GM19328 (cell line): ENCODE measurements at regions not wholly inside any gene's neighbourhood (a gene's known extent, or its start where the extent isn't known, plus 50 kb on each side); places are given as distances from the start of the nearest gene placed in this dataset.
A peak's percentile ranks its signal among the peaks of the same experiment; 100 is the strongest.

ENCODE experiments used
- ATAC-seq: cut with Tn5 transposase; IDR thresholded peaks from one replicate; pipeline ENCODE4 v1.9.1; 2021; ENCODE audit warnings: mild to moderate bottlenecking, moderate library complexity; ENCODE audit not compliant: unreplicated experiment

GRCh38 chr12:115519359-115519758 lies 758.1 kb downstream of the MED13L start:
- no peak for ATAC-seq

GRCh38 chr12:115517913-115518312 lies 759.6 kb downstream of the MED13L start:
- no peak for ATAC-seq

- no peak for ATAC-seq
Measured at GRCh38 chr12:115511986-115512711, 765.3 kb downstream of the MED13L start.

GRCh38 chr12:115511305-115511704 lies 766.2 kb downstream of the MED13L start:
- ATAC-seq = no peak

- ATAC-seq = no peak
Measured at GRCh38 chr12:115508990-115509389, 768.5 kb downstream of the MED13L start.

GRCh38 chr12:115507951-115508722 lies 769.4 kb downstream of the MED13L start:
- ATAC-seq = no peak

- no peak for ATAC-seq
Measured at GRCh38 chr12:115507560-115507889, 770.0 kb downstream of the MED13L start.

- no peak for ATAC-seq
Measured at GRCh38 chr12:115506822-115507559, 770.5 kb downstream of the MED13L start.

- peak; percentile 86 for ATAC-seq
Measured at GRCh38 chr12:115504306-115505290, 772.9 kb downstream of the MED13L start.

GRCh38 chr12:115500872-115501271 lies 776.6 kb downstream of the MED13L start:
- no peak for ATAC-seq

- no peak for ATAC-seq
Measured at GRCh38 chr12:115495300-115495699, 782.2 kb downstream of the MED13L start.

- no peak for ATAC-seq
Measured at GRCh38 chr12:115492553-115492952, 784.9 kb downstream of the MED13L start.

- ATAC-seq = no peak
Measured at GRCh38 chr12:115491511-115492250, 785.8 kb downstream of the MED13L start.

GRCh38 chr12:115489253-115489652 lies 788.2 kb downstream of the MED13L start:
- ATAC-seq = no peak

GRCh38 chr12:115485967-115486366 lies 791.5 kb downstream of the MED13L start:
- ATAC-seq = no peak

GRCh38 chr12:115485503-115485902 lies 792.0 kb downstream of the MED13L start:
- no peak for ATAC-seq

- ATAC-seq = no peak
Measured at GRCh38 chr12:115482943-115483342, 794.5 kb downstream of the MED13L start.

- peak; percentile 80 for ATAC-seq
Measured at GRCh38 chr12:115481141-115481540, 796.4 kb downstream of the MED13L start.

- no peak for ATAC-seq
Measured at GRCh38 chr12:115478505-115478904, 794.5 kb upstream of the TBX3 start.
